ENCODE measurements at regions not wholly inside any gene's neighbourhood (a gene's known extent, or its start where the extent isn't known, plus 50 kb on each side); places are given as distances from the start of the nearest gene placed in this dataset.
A peak's percentile ranks its signal among the peaks of the same experiment; 100 is the strongest.

- no peak for DNase-seq
Measured at GRCh38 chr2:237012577-237013267, 73.0 kb upstream of the COPS8 start.

GRCh38 chr2:237016121-237016915 is 69.4 kb upstream of the COPS8 start:
- no peak for DNase-seq

GRCh38 chr2:237020090-237020489 is 65.6 kb upstream of the COPS8 start:
- no peak for DNase-seq

GRCh38 chr2:237022533-237022932 is 63.2 kb upstream of the COPS8 start:
- no peak for DNase-seq

- no peak for DNase-seq
Measured at GRCh38 chr2:237024255-237024654, 61.4 kb upstream of the COPS8 start.

- DNase-seq, result no peak
Measured at GRCh38 chr2:237025090-237025865, 60.4 kb upstream of the COPS8 start.

- DNase-seq, result peak; percentile 84
Measured at GRCh38 chr2:237026981-237027711, 58.5 kb upstream of the COPS8 start.

GRCh38 chr2:237027712-237028029 is 58.0 kb upstream of the COPS8 start:
- DNase-seq, result no peak

- DNase-seq, result no peak
Measured at GRCh38 chr2:237030382-237030781, 55.3 kb upstream of the COPS8 start.

- DNase-seq, result no peak
Measured at GRCh38 chr2:237033536-237034060, 52.1 kb upstream of the COPS8 start.

- DNase-seq, result no peak
Measured at GRCh38 chr2:237035781-237036475, 49.8 kb upstream of the COPS8 start.

All from femur (tissue), 1 donor.